ENCODE measurements at regions not wholly inside any gene's neighbourhood (a gene's known extent, or its start where the extent isn't known, plus 50 kb on each side); places are given as distances from the start of the nearest gene placed in this dataset.

DNA sequence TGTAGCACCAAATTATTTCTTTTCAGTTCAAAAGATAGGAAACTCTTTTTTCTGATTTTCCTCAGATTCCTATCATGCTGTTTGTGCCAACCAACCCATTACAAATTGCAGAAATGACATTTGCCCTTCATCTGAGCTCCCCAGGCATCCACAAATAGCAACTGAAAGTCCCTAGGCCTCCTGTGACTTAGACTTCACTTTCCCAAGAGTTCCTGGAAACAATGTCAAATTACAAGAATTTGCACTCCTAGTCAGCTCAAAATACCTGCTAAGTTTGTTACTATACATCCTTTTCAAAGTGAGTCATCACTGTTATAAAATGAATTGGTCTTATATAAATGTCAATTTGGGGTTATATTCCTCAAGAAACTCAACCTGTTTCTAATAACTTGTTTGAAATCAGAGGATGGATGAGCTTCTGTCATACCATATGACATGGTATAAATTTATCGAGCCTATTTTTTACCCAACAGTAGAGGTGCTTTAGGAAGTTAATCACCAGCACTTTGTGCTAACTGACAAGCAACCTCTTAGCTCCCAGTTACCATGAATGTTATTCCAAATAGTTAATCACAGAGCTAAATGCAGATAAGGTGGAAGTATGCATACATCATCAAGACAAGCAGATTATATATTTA is 256.5 kb downstream of the HACE1 start:
- TF ChIP-seq JUNB (IDR thresholded peaks at IDR 0.05) = no peak
- TF ChIP-seq POLR2A (IDR thresholded peaks at IDR 0.05; ENCODE audit: low read depth, low read length) = no peak
- no peak for TF ChIP-seq MAX (IDR thresholded peaks at IDR 0.05; ENCODE audit: low read depth, low read length)
- TF ChIP-seq JUND (IDR thresholded peaks at IDR 0.05; ENCODE audit: low read depth, low read length) = no peak
- TF ChIP-seq, protein P1, sequence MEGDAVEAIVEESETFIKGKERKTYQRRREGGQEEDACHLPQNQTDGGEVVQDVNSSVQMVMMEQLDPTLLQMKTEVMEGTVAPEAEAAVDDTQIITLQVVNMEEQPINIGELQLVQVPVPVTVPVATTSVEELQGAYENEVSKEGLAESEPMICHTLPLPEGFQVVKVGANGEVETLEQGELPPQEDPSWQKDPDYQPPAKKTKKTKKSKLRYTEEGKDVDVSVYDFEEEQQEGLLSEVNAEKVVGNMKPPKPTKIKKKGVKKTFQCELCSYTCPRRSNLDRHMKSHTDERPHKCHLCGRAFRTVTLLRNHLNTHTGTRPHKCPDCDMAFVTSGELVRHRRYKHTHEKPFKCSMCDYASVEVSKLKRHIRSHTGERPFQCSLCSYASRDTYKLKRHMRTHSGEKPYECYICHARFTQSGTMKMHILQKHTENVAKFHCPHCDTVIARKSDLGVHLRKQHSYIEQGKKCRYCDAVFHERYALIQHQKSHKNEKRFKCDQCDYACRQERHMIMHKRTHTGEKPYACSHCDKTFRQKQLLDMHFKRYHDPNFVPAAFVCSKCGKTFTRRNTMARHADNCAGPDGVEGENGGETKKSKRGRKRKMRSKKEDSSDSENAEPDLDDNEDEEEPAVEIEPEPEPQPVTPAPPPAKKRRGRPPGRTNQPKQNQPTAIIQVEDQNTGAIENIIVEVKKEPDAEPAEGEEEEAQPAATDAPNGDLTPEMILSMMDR (IDR thresholded peaks at IDR 0.05 in 2 of 3, conservative IDR thresholded peaks at IDR 0.05 in 1 of 3; ENCODE audit: control insufficient read depth in 2 of 3, extremely low read depth in 1 of 3, insufficient read depth in 1 of 3, low read depth in 3 of 3, low read length in 3 of 3) = no peak
- TF ChIP-seq EZH2 (IDR thresholded peaks at IDR 0.05; ENCODE audit: borderline replicate concordance, control insufficient read depth, low read depth, low read length) = no peak
- TF ChIP-seq TCF7 (IDR thresholded peaks at IDR 0.05; ENCODE audit: borderline replicate concordance) = no peak
- TF ChIP-seq, protein P2, sequence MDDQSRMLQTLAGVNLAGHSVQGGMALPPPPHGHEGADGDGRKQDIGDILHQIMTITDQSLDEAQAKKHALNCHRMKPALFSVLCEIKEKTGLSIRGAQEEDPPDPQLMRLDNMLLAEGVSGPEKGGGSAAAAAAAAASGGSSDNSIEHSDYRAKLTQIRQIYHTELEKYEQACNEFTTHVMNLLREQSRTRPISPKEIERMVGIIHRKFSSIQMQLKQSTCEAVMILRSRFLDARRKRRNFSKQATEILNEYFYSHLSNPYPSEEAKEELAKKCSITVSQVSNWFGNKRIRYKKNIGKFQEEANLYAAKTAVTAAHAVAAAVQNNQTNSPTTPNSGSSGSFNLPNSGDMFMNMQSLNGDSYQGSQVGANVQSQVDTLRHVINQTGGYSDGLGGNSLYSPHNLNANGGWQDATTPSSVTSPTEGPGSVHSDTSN (IDR thresholded peaks at IDR 0.05; ENCODE audit: insufficient replicate concordance, low read depth, low read length) = no peak
